Hindlimb muscle (tissue), 1 donor: ENCODE measurements at regions not wholly inside any gene's neighbourhood (a gene's known extent, or its start where the extent isn't known, plus 50 kb on each side); places are given as distances from the start of the nearest gene placed in this dataset.
"Not testable (repeated sequence)": the region's sequence is repeated elsewhere in the genome, so short reads cannot be mapped to it uniquely, and the experiment has no call there.

Source experiments
- DNase-seq: peaks from one replicate; pipeline ENCODE4 v3.0.0-alpha.2; 2013

DNA sequence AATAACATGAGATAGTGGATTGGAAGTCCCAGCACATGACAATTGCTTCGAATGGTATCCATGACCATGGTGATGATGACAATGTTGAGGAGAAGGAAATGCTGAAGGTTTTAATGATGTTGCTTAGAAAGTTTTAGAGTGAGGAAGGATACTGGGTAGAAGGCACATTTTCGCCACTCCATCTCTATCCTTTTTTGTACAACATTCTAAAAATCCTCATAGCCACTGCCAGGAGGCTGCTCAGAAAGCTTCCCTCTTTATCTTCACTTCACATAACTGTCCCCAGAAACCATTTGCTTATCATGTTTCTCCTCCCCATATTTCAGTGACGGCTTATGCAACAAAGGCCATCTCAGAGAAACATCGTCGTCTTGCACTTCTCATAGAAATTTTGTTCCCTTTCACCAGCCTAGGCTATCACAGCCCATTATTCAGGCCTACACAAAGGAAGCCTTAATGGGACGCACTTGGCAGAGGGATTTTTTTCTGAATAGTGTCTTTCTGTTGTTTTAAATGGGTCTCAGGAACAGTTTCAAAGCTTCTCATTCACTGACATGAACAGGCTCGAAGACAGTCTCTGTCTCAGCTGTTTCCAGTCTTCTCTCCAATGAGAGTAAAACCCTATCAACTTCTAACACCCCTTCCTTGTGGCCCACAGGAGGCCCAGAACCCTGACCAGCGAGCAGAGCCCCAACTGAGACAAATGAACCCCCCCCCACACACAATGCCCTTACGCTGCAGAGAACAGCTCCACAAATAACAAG is 506.7 kb downstream of the HAPSTR1 start:
- no peak for DNase-seq

DNA sequence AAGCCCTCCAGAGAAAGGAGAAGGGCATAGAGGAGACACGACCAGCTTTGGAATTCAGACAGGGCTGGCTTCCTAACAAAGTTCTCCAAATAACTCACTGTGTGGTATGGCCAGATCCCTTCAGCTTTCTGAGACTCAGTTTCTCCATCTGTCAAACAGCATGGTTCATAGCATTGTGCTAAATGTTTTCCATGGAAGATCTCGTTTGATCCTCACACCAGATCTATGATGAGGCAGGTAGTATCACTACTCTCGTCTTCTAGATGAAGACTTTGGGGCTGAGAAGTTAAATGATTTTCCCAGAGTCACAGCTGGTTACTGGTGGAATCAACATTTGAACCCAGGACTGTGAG is 507.3 kb downstream of the HAPSTR1 start:
- DNase-seq, result no peak

DNA sequence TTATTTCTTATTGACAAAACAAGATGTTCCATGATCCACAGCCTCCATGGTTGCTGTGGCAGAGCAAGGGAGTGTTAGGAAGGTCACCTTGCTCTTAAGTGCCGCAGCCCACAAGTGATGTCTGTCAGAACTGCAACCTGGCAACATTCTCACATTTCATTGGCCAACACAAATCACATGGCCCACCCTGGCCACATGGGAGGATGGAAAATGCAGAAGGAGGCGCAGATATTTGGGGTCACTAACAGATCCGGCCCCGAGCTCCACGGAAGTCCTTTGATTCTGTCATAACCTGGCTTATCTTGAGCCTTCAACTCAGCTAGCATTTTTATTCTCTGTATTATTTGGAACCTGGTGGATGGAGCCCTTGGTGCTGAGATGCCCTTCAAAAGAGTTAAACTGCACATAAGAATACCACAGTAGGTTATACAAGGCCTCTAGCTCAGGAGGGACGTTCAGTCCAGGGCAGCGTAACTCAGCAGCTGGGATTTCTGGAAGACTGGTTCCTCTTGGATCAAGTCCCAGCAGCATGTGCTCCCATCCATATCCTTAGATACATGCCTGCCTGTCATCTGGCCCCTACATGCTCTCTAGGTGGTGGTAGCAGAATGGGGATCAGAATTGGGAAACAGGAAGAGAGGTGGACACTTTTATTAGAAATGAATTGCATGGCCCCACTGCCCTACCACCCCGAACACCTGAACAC is 508.1 kb downstream of the HAPSTR1 start:
- DNase-seq, result peak; percentile 3

DNA sequence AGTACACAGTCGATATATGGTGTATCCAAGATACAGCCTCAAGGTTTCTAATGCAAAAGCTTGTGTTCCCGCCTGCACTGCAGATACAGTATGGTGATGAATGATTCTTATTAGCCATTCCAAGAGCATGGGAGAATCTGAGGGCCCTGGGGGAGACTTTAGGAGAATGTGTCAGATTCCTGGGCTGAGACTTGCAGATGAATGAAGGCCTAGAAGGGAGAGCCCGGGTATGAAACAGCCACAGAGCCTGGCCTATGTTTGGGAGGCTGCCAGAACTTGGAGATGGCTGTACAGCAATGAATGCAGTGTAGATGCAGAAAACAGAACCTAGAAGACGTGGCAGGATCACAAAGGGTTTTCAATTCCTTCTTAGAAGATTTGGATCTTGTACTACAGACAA is 510.7 kb downstream of the HAPSTR1 start:
- no peak for DNase-seq

DNA sequence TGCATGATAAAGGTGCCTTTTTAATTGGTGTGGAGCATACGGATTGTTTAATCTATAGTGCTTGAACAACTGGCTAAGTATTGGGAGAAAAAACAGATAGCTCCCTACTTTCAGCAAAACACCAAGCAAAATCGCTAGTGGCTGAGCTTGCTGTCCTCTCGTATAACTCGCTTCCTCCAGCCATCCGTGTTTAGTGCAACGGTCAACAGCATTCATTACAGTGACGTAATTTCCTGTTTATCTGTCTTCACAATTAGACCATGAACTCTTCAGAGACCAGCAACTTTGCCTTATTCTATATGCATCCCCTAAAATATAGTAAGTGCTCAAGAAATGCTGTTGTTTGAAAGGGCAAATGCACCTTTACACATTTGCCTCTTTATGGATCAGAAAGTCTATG is 511.9 kb downstream of the HAPSTR1 start:
- DNase-seq, result no peak

DNA sequence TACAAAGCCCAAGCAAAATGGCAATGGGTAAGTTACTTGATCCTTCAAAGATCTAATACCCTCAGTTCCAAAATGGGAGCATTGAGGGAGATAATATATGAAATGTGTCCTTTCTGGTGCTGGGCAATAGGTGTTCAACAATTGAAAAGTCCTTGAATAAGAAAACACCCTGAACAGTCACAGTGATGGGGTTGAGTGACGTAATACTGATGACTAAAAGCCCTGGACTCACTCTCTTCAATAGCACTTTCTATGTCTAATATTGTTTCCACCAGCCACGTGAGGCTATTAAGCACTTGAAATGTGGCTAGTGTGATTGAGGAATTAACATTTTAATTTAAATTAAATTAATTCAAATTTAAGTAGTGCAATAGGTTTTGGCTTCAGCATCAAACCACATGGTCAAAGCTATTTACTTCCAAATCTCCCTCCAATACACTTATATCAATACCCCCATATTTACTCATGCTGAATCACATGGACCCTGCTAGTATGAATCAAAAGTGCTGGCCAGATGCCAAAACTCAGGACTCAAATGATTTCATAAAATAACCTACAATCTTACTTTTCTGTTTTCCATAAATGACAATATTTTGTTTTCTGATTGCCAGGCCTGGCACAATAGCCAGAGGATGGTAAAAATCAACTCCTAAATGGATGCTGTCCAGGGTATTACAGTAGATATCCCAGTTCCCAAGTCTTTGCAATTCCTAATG is 516.2 kb downstream of the HAPSTR1 start:
- no peak for DNase-seq

DNA sequence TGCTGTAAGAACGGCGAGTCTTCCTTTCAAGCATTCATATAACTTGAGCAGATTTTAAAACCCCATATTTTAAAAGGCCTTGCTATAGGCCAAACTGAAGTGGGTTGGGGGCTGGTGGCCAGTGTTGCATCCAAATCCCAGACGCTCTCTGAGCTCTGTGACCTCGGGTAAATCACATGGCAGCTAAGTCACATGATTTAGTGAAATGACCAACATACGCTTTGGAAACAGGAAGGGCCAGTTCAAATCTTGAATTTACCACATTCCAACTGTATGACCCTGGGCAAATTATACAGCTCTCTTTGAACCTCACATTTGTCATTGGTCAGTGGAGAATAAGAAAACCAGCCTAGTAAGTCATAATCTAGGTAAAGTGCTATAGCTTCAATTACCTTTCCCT is 519.3 kb downstream of the HAPSTR1 start:
- no peak for DNase-seq

DNA sequence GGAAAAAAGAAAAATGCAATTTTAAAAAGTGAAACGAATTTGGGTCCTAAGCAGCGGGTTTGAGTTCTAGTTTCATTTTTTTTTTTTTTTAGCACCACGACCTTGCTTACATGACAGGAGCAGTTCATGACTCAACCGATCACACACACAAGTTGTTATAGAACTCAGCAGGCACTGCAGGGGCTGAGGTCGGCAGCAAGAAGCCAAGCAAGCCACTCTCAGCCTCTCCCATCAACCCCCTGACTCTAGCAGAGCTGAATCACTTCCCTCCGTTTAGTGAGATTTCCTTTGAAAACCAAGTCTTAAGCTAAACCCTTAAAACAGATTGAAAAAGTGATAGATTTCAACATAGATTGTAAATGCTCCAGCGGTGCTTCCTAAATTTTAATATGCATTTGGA is 520.8 kb downstream of the HAPSTR1 start:
- no peak for DNase-seq

DNA sequence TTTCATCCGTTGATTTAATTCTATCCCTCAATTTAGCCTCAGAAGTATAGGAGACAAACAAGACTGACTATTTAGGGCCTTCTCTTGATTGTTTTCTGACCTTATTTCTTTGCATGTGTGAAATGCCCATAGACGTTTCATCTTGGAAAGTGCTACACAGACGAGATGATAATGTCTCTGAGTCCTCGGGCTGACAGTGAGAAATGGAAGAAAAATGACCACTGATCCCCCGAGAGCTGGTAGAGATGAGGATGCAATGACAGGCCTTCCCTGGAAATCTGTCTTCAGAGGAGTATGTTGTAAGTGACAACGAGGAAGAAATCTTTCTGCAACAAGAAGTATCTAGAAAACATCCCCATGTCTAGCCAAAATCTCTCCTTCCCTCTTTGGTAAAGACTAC is 522.9 kb downstream of the HAPSTR1 start:
- DNase-seq, result no peak

DNA sequence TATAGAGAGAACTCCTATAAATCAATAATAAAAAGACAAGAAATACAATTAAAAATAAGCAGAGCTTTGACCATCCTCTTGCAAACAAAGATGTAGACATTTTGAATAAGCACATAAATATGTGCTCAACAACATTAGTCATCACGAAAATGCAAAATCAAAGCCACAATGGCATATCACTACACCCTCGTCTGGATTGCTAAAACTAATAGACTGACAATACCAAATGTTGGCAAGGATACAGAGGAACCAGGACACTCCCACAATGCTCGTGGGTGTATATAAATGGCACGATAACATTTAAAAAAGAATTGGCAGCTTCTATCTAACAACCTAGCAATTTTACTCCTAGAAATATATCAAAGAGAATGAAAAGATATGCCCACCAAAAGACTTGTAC is 530.8 kb downstream of the HAPSTR1 start:
- no peak for DNase-seq

DNA sequence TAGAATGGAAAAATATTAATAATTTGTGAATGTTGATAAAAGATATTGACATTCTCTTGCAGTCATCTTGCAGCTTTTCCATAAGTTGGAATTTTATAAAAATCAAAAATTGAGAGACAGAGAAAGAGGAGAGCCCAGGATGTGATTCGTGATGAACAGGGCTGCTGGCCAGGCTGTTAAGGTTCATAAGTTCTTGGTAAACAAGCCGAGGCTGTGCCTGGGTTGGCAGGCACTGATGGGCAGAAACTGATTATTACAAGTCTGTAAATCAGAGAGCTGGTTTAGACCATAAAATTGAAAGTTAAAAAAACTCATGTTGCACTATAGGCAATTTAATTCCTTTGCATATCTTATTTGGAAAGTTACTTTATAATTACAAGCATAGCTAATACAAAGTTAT is 533.7 kb downstream of the HAPSTR1 start:
- DNase-seq, result no peak

DNA sequence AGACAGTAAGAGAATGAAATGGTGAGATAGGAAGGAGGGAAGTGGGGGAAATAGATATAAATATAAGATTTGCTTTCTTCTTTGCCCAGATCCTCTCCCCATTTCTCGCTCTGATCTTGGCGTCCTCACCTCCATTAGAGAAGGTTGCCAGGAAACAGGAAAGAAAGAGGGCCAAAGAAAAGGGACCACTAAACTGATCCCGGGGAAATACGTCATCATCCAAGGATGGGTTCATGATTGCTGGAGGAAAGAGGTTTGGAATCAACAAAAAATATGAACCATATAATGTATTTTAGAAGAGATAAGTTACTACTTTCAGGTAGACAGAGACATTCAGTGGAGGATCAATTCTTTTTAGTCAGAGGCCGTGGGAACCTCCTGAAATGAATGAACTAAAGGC is 536.0 kb downstream of the HAPSTR1 start:
- no peak for DNase-seq

DNA sequence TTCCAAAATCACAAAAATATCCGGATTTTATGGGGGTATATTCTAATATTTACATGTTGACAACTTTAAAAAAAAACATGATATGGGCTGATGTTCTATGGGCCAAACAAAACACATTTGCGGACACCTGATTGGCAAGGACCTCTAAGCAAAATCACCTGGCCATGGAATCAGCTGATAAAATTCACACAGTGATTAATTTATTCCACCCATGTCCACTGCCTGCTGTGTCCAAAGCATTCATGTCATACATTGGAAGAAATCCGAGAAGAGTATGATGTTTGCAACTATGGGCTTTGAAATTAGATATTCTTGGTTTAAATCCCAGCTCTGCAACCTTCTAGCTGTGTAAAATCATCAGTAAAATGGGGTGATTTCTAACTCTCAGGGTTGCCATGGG is 538.7 kb downstream of the HAPSTR1 start:
- no peak for DNase-seq

DNA sequence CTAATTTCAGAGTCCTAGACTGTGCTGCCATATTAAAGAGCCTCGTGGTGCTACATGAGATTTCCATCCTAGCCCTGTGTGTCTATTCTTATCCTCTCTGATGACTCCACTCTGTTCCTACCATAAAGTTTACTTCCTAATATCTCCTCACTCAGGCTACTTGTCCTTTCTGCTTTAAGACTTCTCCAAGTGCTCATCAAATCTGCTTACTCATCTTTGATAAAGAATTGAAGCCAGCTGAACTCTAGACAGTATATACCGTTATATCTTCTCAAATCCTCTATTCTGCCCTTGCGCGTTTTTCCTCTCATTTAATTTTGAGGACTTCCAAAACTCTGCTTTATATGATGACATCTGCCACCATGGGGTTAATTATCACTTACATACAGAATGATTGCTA is 539.5 kb downstream of the HAPSTR1 start:
- no peak for DNase-seq

DNA sequence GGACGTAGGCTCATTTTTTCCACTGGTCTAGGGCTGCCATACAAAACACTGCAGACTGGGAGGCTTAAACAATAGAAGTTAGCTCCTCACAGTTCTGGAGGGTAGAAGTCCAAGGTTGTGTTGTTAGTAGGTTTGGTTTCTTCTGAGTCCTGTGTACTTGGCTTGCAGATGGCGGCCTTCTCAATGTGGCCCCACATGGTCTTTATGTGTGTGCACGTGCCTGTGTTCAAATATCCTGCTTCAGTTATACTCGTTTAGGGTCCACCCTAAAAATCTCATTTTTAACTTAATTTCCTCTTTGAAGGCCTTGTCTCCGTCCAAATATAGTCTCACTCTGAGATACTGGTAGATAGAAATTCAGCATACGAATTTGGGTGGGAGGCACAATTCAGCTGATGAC is 542.4 kb downstream of the HAPSTR1 start:
- DNase-seq, result no peak

DNA sequence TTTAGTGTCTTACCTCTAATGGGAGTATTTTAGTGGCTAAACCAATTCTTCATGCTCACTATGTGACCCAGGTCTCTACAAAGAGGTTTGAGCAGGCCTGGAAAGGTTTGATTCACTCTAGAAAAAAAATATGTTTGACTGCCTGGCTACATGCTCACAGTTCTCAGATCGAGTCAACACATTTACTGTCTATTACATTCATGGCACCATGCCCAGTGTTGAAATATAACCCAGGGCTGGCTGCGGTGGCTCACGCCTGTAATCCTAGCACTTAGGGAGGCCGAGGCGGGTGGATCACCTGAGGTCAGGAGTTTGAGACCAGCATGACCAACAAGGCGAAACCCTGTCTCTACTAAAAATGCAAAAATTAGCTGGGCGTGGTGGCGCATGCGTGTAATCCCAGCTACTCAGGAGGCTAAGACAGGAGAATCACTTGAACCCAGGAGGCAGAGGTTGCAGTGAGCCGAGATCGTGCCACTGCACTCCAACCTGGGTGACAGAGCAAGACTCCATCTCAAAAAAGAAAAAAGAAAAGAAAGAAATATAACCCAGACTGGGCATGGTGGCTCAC is 543.8 kb downstream of the HAPSTR1 start:
- not testable (repeated sequence) for DNase-seq

DNA sequence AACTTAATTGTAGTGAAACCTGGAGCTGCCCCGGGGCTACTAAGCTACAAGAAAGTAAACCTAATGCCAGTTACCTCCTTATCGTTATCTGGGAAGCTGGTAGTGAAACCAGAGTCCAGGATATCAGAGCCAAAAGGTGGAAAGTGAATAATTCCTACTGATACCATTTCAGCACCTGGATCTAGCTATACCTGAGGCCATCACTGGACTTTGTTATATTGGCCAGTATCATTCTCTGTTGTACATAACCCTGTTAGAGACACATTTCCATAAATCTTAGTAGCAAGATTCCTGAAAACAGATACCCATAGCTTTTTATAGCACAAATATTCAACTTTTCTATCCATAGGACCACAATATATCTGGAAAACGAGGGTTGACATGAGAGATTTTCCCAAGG is 538.0 kb downstream of the GRIN2A start:
- DNase-seq, result no peak

DNA sequence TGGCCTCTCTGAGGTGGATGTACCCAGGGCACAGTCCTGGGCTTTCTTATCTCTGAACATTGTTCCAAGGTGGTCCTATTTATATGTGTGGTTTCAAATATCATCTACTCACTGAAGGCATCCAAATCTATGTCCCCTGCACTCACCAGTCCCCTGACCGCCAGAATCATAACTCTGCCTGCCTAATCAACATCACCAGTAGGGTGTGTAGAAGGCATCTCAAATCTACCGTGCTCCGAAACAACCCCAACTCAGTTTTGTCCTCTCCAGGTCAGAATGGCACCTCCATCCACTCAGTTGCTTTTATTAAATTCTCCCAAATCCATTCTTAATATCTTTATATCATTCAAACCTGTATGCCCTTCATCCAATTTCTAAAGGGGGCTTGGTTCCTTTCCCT is 536.3 kb downstream of the GRIN2A start:
- no peak for DNase-seq

DNA sequence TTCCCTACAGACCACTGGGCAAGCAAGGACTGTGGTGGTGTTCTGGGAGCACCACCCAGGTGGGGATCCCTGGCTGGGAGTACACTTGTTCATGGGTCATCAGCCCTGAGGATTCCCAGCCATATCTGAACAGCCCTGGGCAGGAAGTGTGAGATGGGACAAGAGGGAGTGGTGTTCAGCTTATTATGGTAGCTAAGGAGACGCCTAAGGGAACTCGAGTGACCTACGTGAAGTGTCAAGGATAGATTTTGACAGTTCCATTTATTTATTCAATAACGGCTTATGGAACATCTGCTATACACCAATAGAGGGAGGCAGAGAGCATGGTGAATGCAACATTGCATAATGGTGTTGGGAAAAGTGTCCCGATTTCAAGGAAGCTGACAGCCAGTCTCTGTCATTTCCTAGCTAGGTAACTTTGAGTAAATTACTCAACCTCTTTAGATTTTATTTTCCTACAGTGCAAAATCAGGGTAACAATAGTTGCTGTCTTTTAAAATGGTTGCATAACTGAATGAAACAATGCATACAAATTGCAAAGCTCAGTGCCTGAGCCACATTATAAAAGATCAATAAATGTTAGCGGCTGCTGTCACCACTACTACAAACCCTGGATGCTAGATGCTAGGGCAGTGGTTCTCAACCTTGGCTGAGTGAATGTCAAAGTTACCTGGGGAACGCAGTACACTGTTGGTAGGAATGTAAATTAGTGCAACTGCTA is 534.1 kb downstream of the GRIN2A start:
- DNase-seq, result peak; percentile 8

DNA sequence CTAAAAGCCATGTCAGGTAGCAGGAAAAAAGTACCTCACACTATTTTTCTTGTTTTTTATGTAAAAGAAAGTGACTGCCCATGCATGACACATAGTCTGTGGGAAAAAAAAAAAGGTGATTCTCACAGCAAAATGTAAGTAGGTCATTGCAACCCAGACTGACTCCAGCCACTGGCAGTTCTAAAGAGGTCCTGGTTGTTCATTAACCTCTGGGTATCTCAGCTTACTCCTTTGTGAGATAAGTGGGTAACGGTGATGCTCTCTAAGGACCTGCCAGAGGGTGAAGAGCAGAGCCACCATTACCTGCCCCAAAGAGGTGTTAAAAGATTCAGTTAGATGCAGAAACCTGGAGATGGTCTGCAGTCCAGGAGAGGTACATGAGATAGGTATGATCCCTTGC is 531.9 kb downstream of the GRIN2A start:
- no peak for DNase-seq

DNA sequence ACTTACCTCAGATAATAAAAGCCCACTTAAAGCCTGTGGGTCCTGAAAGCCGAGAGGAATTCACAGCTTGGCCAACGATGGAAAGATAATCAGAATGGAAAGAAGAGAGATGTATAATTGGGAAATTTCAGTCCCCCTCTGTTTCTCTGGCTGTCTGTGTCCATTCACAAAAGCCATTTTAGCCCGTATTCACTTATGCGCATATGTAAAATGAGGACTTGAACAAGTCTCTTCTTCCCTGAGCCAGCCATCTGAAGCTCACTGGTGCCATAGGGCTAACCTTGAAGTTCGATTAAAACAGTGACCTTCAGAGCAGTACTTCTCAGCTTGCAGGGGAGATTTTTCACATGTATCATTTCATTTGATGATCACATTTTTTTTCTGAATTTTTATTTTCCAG is 527.2 kb downstream of the GRIN2A start:
- DNase-seq, result no peak

DNA sequence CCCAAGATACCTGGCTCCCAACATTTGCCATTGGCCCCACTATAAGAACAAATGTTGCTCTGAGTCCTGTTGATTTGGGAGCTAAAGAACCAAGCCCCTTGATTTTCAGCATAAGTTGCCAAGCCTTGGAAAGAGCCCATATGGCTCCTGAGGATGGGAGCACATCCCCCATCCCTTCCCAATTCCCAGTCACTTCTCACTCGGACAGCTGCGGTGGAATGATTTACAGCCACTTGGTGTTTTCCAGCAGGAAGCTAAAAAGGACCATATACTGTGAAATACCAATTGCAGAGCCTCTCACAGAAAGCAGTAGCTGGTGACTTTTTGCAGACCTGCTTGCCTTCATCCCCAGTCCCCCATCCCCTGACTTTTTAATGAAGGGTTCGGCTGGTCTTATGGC is 524.6 kb downstream of the GRIN2A start:
- no peak for DNase-seq

DNA sequence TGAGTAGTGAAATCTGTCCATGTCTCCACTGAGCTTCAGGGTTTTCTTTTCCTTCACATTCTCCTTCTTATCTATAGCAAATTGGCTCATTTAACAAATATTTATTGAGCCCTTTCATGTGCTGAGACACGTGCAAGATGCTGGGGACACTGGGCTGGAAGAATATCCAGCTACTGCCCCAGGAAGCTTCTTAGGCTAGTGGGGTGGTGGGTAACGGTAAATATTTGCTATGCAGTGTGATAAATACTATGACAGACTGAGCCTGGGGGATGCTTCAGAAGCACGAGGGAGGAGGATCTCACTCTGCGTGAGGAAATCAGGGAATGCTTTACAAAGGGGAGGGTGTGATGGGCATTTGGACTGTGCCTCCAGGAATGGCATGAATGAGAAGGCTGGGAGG is 524.1 kb downstream of the GRIN2A start:
- no peak for DNase-seq
